CD4-positive, alpha-beta T cell (primary cell): ENCODE measurements at regions not wholly inside any gene's neighbourhood (a gene's known extent, or its start where the extent isn't known, plus 50 kb on each side); places are given as distances from the start of the nearest gene placed in this dataset.

ENCODE experiments used
- ATAC-seq: fragments of 200-7000 bp; cut with Tn5 transposase; one replicate; pipeline ENCODE4 v1.10.0; 2022; ENCODE audit warnings: mild to moderate bottlenecking; ENCODE audit not compliant: poor library complexity
- CTCF ChIA-PET: fragments of 350-600 bp; sonication (Branson Sonifier 250); formaldehyde crosslinking; loops from one replicate; lab custom pipeline; 2021; ENCODE audit warnings: antibody characterized with exemption, inconsistent platforms; lab: Charles Lee
- POLR2A ChIA-PET: fragments of 350-600 bp; sonication (Branson Sonifier 250); formaldehyde crosslinking; loops from one replicate; lab custom pipeline; 2021; ENCODE audit warnings: antibody characterized with exemption, inconsistent platforms; lab: Charles Lee
- DNase-seq, 14 experiments: peaks; one replicate each; pipeline ENCODE4 v3.0.0-alpha.2; 2013 to 2020; ENCODE audit warnings: mixed read lengths in 2 of 14
- H3K27ac ChIP-seq, 2 donors: one replicate each; pipeline versions ENCODE4 v1.5.1 to v1.7.0; 2013; ENCODE audit warnings: low read length in 2 of 2, low read depth in 1 of 2, mild to moderate bottlenecking in 1 of 2
- H3K27me3 ChIP-seq, 2 experiments: 1 replicate in 1 of 2; 2 replicates in 1 of 2; pipeline versions ENCODE4 v1.6.1 to v1.7.0; 2013; ENCODE audit warnings: low read length in 2 of 2, control low read depth in 1 of 2, mild to moderate bottlenecking in 1 of 2, moderate library complexity in 1 of 2; ENCODE audit not compliant: insufficient read depth in 2 of 2, control insufficient read depth in 1 of 2
- H3K36me3 ChIP-seq: one replicate; pipeline ENCODE4 v1.6.1; 2013; ENCODE audit warnings: low read length, control low read depth; ENCODE audit not compliant: insufficient read depth
- H3K4me1 ChIP-seq: one replicate; pipeline ENCODE4 v1.6.1; 2013; ENCODE audit warnings: low read length, control low read depth; ENCODE audit not compliant: insufficient read depth
- H3K4me3 ChIP-seq: one replicate; pipeline ENCODE4 v1.5.1; 2013; ENCODE audit warnings: mild to moderate bottlenecking, low read length, moderate library complexity
- H3K9me3 ChIP-seq, 2 experiments: 1 replicate in 1 of 2; 2 replicates in 1 of 2; pipeline versions ENCODE4 v1.6.1 to v1.7.0; 2013; ENCODE audit warnings: low read length in 2 of 2, mild to moderate bottlenecking in 2 of 2, control low read depth in 1 of 2, moderate library complexity in 1 of 2; ENCODE audit not compliant: control insufficient read depth in 1 of 2, insufficient read depth in 1 of 2
- H3K27ac Mint-ChIP-seq: one replicate; pipeline ENCODE4 v1.8.0; 2020; ENCODE audit warnings: mixed read lengths
- H3K27me3 Mint-ChIP-seq: one replicate; pipeline ENCODE4 v1.8.0; 2021; ENCODE audit warnings: mixed read lengths
- H3K36me3 Mint-ChIP-seq: one replicate; pipeline ENCODE4 v1.8.0; 2021; ENCODE audit warnings: low read depth, mixed read lengths
- H3K4me1 Mint-ChIP-seq: one replicate; pipeline ENCODE4 v1.8.0; 2021; ENCODE audit warnings: low read depth, mixed read lengths
- H3K4me3 Mint-ChIP-seq: one replicate; pipeline ENCODE4 v1.8.0; 2020; ENCODE audit warnings: mild to moderate bottlenecking, mixed read lengths
- H3K9me3 Mint-ChIP-seq: one replicate; pipeline ENCODE4 v1.8.0; 2020; ENCODE audit warnings: mixed read lengths
- CTCF ChIP-seq: fragments of 200-600 bp; IDR thresholded peaks from one replicate; pipeline ENCODE4 v1.8.0; 2022; ENCODE audit warnings: antibody characterized with exemption, mild to moderate bottlenecking
- intact Hi-C, 2 experiments: fragments of 100-400 bp; cut with DNase I in 1 of 2; cut with micrococcal nuclease in 1 of 2; formaldehyde crosslinking; loops; one replicate each; pipeline versions ENCODE4 v1.15.1 to v1.9.0; 2023 to 2025; cut with DNase I, micrococcal nuclease

DNA sequence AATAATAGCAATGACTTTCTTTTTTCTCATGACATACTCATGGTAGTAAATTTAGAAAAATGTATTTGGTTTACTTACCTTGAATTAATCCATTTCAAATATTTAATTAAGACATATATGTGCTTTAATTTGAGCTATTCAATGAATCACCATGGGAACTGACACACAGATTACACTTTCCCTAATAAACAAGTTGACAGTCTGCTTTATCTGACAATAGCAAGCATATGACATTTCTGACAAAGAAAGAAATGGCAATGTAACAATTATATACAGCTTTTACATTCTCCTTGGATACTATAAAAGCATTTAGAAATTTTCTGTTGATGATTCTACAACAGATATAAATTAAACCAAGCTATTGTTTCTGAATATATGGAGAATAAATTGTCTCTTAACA lies 382.5 kb downstream of the CYLC2 start:
- no peak for TF ChIP-seq CTCF
- POLR2A ChIA-PET, result no interaction called here

GRCh38 chr9:103397868-103398600 lies 402.9 kb downstream of the CYLC2 start:
- Histone ChIP-seq H3K27ac (no peak overlapping the region), H3K36me3 (no peaks in the 10 kb centered on the region), H3K4me1 (no peaks in the 10 kb centered on the region), H3K27me3 (no peaks in the 10 kb centered on the region), H3K9me3 (no peaks in the 10 kb centered on the region), H3K4me3 (no peak overlapping the region)
- Mint-ChIP-seq H3K4me3 (no peak overlapping the region), H3K4me1 (no peaks in the 10 kb centered on the region), H3K36me3 (no peaks in the 10 kb centered on the region), H3K27me3 (no peaks in the 10 kb centered on the region), H3K27ac (no peak overlapping the region), H3K9me3 (no peaks in the 10 kb centered on the region)
- intact Hi-C loops, result loop anchor here in 1 of 2 experiments (2.0 kb wide), 1 partner anchor 1345 kb away; no protein-coding TSS in a partner anchor
- ChIA-PET CTCF (no interaction called here), POLR2A (no interaction called here)
- TF ChIP-seq CTCF, result peak; percentile 37
- peak in 5 of 14 experiments; percentile 2 to 33 (median 10) for DNase-seq
- peak; percentile 57 for ATAC-seq

More for the DNA sequence above, 382.5 kb downstream of the CYLC2 start:
- DNase-seq, result no peak
- intact Hi-C loops, result no loop called here
- H3K4me1 ChIP-seq, result no peaks in the 10 kb centered on the region
- CTCF ChIA-PET, result no interaction called here
- H3K27me3 Mint-ChIP-seq, result no peaks in the 10 kb centered on the region
- H3K27me3 ChIP-seq, result no peaks in the 10 kb centered on the region
- no peaks in the 10 kb centered on the region for H3K36me3 ChIP-seq
- H3K4me1 Mint-ChIP-seq, result no peaks in the 10 kb centered on the region
- H3K4me3 Mint-ChIP-seq, result no peak overlapping the region
- H3K9me3 ChIP-seq, result peaks cover 0 to 3% of the 10 kb centered on the region in 2 experiments
- H3K4me3 ChIP-seq, result no peak overlapping the region
- no peaks in the 10 kb centered on the region for H3K9me3 Mint-ChIP-seq
- no peak overlapping the region for H3K27ac ChIP-seq
- H3K36me3 Mint-ChIP-seq, result no peaks in the 10 kb centered on the region
- ATAC-seq, result no peak
- no peak overlapping the region for H3K27ac Mint-ChIP-seq

DNA sequence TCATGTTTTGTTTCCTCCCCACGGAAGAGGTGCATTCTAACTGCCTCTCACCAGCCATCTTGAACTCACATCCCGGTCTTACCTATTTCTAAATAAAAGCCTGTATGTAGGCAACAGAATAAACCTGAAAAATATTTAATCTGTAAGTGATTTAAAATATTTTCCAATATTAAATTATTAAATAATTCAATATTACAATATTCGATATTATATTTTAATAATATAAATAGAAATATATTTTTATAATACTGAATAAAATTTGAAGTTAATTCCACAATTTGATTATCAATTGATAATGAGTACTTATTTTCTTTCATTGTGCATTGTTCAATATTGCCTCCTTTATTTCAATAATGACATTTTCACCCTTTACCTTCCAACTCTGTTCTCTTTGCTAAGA lies 404.4 kb downstream of the CYLC2 start:
- no peaks in the 10 kb centered on the region for H3K9me3 ChIP-seq
- no peaks in the 10 kb centered on the region for H3K36me3 Mint-ChIP-seq
- no peak for ATAC-seq
- H3K36me3 ChIP-seq, result no peaks in the 10 kb centered on the region
- ChIA-PET CTCF (no interaction called here), POLR2A (no interaction called here)
- H3K27me3 Mint-ChIP-seq, result no peaks in the 10 kb centered on the region
- no peak overlapping the region for H3K4me3 ChIP-seq
- intact Hi-C loops, result loop anchor here in 1 of 2 experiments (2.0 kb wide), 1 partner anchor 1343 kb away; no protein-coding TSS in a partner anchor
- no peaks in the 10 kb centered on the region for H3K4me1 Mint-ChIP-seq
- no peak overlapping the region for H3K27ac Mint-ChIP-seq
- no peaks in the 10 kb centered on the region for H3K9me3 Mint-ChIP-seq
- H3K4me3 Mint-ChIP-seq, result no peak overlapping the region
- no peak overlapping the region for H3K27ac ChIP-seq
- no peaks in the 10 kb centered on the region for H3K27me3 ChIP-seq
- no peaks in the 10 kb centered on the region for H3K4me1 ChIP-seq
- TF ChIP-seq CTCF, result no peak
- no peak for DNase-seq
